Right renal cortex interstitium (tissue), 3 donors: ENCODE measurements at regions not wholly inside any gene's neighbourhood (a gene's known extent, or its start where the extent isn't known, plus 50 kb on each side); places are given as distances from the start of the nearest gene placed in this dataset.
A peak's percentile ranks its signal among the peaks of the same experiment; 100 is the strongest.

ENCODE experiments used
- DNase-seq, 3 donors: peaks; one replicate each; pipeline ENCODE4 v3.0.0-alpha.2; 2013; ENCODE audit warnings: low read depth in 3 of 3, low spot score in 2 of 3

DNA sequence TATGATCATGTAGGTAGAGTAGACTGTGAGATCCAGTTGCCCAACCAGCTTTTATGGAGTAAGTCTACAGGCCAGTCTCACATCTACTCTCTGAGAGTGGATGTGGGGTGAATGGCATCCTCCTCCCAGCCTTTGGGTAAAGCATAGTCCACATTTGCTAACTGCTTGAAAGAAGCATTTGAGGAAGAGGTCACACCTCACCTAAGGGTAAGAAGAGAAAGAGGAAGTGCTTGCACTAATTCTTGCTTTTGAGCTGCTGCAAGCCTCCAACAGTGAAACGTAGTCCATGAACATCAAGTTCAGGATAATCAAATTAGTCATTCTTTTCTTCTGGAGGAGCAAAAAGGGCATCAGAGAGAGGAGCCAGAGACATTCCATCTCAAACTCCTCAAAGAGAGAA, 93.9 kb upstream of the AGR3 start:
- no peak for DNase-seq

- DNase-seq = no peak
Observed at GRCh38 chr7:16978358-16979244, 96.8 kb upstream of the AGR3 start.

GRCh38 chr7:16980539-16980938, 98.8 kb upstream of the AGR3 start:
- DNase-seq = no peak

DNA sequence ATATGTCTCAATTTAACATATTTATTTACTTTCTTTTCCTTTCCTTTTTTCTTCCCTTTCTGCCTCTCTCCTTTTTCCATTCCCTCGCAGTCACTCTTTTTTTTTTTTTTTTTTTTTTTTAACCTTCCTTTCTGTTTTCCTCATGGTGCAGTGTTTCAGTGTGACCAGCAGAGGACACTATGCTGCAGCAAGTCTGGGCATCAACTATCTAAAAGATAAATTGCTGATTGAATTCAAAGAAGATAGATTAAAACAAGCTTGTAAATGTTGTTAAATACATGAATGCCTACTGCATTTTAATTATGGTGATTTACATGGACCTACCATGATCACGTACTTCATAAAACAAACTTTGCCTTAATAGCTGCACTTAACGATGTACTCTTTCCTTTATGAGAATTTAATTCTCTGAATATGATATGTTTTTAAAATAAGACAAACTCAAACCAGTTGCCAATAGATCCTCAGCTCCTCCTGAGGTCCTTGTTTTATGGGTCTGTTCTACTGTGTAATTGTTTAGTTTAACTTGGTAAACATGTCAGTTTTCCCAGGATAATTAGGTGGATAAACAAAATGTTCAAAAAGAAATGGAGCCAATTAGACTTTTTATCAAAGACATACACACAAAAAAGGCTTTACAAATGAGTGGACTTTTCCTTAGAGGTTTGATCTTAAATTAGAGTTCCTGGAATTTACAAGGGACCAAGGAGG, 101.0 kb upstream of the AGR3 start:
- peak in 1 of 3 donors; percentile 25 for DNase-seq

DNA sequence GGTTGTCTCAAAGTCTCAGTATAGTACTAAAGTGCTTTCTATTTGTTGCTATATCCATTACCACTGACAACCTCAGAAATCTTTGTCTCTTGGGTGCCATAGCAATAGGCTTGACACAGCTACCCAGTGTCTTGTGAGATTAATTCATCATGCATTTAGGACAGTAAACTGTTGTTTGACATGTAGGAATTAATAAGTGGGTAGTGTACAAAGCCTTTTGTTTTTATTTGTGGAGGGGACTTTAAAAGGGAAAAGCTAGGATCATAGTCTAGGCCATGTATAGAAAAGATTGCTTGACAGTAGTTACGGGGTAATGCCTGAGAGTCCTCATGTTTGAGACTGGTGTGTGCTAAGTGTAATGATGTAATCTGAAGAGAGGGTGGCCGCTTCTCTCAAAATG, 102.6 kb upstream of the AGR3 start:
- no peak for DNase-seq

GRCh38 chr7:16985621-16986020, 103.8 kb upstream of the AGR3 start:
- no peak for DNase-seq

DNA sequence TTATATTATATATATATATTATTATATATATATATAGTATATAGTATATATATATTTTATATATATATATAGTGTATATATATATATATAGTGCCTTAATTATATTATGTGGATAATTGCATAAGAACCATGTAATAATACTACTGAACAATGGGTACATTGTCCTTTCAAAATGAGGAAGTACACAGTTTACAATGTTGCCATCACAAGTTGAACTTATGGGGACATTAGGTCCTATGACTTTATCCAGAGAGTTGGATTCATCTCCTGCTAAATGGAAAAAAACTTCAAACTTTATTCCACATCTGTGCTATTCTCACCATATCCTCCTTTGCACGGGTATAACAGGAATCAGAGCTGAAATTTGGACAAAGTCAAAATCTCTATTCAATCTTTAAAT, 105.0 kb upstream of the AGR3 start:
- DNase-seq = no peak

GRCh38 chr7:16989811-16990413, 108.1 kb upstream of the AGR3 start:
- DNase-seq = peak in 2 of 3 donors; percentile 39 to 48

GRCh38 chr7:16991551-16991950, 109.8 kb upstream of the AGR3 start:
- no peak for DNase-seq

DNA sequence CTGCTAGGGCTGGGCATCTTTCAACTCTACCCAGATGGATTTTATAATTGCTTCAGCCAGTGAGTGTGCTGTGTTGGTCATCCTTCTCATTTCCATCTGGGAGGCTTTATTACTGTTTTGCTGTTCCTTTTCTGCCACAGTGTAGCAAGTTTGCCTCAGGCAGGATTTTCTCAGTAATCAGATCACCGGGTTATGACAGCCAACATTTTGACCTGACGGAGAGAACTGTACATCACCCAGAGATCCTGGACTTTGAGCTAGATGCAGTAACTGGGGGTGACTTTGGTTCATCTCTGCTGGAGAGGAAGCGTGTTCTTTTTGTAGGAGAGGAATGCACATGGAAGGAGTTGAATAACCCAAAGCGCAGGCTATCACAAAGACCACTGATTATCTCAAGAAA, 111.8 kb upstream of the AGR3 start:
- no peak for DNase-seq

GRCh38 chr7:16998481-16999051, 116.8 kb upstream of the AGR3 start:
- no peak for DNase-seq

GRCh38 chr7:16999541-17000267, 117.9 kb upstream of the AGR3 start:
- no peak for DNase-seq

DNA sequence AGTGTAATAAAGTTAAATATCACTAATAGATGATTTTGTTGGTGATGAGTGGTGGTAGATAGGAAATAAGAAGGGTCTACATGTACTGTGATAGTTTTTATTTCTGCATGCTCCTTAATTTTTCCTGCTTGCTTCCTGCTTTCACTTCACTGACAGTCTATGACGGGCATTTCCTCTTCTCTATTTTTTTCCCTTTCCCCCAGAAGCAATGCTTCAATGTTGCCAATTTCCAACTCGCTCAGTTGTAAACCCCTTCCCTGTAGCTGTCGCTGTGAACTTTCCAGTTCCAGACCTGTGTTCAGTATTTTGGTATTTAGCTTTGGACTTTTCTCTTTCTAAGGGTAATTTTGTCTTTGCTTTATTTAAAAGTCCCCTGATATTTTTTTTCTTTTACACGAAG, 123.5 kb upstream of the AGR3 start:
- no peak for DNase-seq

DNA sequence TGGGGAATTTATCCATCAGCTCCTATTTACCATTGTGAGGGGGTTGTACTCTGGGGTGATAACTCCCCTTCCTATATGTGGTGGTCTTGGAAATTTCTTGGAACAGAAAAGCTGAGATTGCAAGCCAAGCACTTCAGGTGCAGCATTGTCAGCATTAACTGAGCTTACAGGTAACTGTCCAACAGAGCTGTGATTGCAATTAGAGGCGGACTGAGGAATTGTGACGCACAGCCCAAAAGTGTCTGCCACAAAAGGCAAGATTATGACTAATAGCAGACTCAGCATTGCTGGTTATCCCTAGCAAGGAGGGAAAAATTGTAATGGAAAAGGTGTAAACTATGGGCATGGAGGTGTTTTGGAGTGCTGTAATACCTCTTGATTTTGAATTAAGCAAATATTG, 126.1 kb upstream of the AGR3 start:
- DNase-seq = no peak

- no peak for DNase-seq
Observed at GRCh38 chr7:17009007-17009719, 127.4 kb upstream of the AGR3 start.

- no peak for DNase-seq
Observed at GRCh38 chr7:17009933-17010332, 128.2 kb upstream of the AGR3 start.

DNA sequence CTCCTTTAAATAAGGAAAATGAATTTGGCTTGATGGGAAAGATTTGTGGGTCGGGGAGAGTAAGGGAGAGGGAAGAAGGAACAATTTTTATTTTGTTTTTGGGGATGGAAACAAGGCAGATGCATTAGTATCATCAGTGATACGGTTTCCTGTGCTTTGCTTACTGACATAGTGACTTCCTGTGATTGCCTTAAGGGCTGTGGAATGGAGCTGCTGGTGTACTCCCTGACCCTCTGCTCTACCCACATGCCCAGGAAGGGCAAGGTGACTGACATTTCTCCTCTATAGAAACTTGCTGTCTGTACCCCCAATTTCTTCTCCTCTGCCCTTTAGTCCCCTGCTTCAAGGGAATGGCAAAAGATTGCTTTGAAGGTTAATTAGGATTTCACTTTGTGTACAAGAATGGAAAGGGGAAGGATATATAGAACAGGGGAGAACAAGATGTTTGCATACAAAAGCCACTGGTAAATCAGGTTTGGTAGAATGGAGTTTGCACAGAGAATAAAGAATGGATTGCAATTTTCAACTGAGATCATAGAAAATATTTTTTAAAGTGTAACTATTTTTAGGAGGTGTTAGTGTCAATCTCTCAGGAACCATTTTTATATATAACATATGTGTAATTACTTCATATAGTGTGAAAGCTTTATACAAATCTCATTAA, 129.0 kb upstream of the AGR3 start:
- DNase-seq = no peak

- no peak for DNase-seq
Observed at GRCh38 chr7:17013204-17013603, 131.4 kb upstream of the AGR3 start.

DNA sequence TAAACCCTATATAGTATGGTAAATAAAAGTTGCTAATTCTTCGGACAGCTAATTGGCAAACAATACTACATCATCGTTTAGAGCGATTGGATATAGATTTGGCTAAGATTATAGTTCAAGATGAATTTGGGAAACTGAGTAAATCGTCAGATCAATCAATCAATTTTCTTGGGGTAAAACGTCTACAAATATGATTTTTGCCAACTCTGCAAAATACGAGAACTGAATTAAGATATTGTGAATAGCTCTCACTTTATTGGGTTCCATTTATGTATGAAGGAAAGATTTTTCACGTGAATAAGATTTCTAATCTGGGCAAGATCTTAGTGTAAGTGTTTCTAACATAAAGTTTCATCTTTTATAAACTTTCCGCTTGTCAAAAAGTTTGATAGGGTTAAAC, 132.9 kb upstream of the AGR3 start:
- no peak for DNase-seq

DNA sequence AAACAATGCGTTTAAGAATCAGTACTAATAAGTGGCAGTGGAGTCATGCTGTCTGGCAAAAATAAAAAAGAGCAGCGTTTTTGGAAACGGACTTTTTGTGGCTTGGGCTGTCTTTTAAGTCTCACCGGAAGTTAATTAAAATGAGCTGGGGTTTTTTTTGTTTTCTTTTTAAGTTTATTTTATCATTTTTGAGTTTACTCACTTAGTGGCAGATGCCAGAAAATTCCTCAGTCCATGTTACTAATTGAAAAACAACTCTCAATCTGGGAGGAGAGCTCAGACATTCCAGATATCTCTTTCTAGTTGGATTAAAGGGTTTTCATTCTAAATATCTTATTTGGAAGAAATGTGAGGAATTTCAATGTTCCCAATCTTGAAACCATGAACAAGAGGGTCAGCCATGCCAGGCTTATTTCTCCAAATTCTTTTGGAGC, 133.8 kb upstream of the AGR3 start:
- no peak for DNase-seq
